Type B pancreatic cell (in vitro differentiated cells): ENCODE measurements at regions not wholly inside any gene's neighbourhood (a gene's known extent, or its start where the extent isn't known, plus 50 kb on each side); places are given as distances from the start of the nearest gene placed in this dataset.

Experiments used
- DNase-seq: peaks from one replicate; pipeline ENCODE4 v3.0.0; 2021; ENCODE audit warnings: mixed read lengths; ENCODE audit not compliant: unreplicated experiment; ENCODE audit errors: extremely low spot score
- H3K27ac Mint-ChIP-seq: 2 replicates; pipeline ENCODE4 v1.8.0; 2021; ENCODE audit warnings: mild to moderate bottlenecking, mixed read lengths
- H3K27me3 Mint-ChIP-seq: 2 replicates; pipeline ENCODE4 v1.8.0; 2021; ENCODE audit warnings: mixed read lengths
- H3K36me3 Mint-ChIP-seq: 2 replicates; pipeline ENCODE4 v1.8.0; 2021; ENCODE audit warnings: mixed read lengths
- H3K4me1 Mint-ChIP-seq: one replicate; pipeline ENCODE4 v1.8.0; 2021; ENCODE audit warnings: mixed read lengths; ENCODE audit not compliant: unreplicated experiment
- H3K4me3 Mint-ChIP-seq: 2 replicates; pipeline ENCODE4 v1.8.0; 2021; ENCODE audit warnings: mild to moderate bottlenecking, mixed read lengths
- H3K9me3 Mint-ChIP-seq: 2 replicates; pipeline ENCODE4 v1.8.0; 2021; ENCODE audit warnings: mixed read lengths
- CTCF ChIP-seq: fragments of 200-600 bp; sonication (generic); conservative IDR thresholded peaks from 2 replicates; pipeline ENCODE4 v1.5.0; 2021; ENCODE audit warnings: antibody characterized with exemption, mild to moderate bottlenecking

- H3K36me3 Mint-ChIP-seq = no peaks in the 10 kb centered on the region
- no peak overlapping the region for H3K4me3 Mint-ChIP-seq
- DNase-seq = no peak
- H3K4me1 Mint-ChIP-seq = no peaks in the 10 kb centered on the region
- peaks cover 38% of the 10 kb centered on the region for H3K27me3 Mint-ChIP-seq
- H3K9me3 Mint-ChIP-seq = no peaks in the 10 kb centered on the region
- H3K27ac Mint-ChIP-seq = no peak overlapping the region
- peak; percentile 84 for TF ChIP-seq CTCF
Measured at GRCh38 chr10:9302140-9302746, 1247.8 kb downstream of the GATA3 start.

GRCh38 chr10:9305018-9305655, 1250.6 kb downstream of the GATA3 start:
- Mint-ChIP-seq H3K4me3 (no peak overlapping the region), H3K36me3 (no peaks in the 10 kb centered on the region), H3K4me1 (no peaks in the 10 kb centered on the region), H3K27me3 (peaks cover 39% of the 10 kb centered on the region), H3K27ac (no peak overlapping the region), H3K9me3 (no peaks in the 10 kb centered on the region)
- peak; percentile 77 for TF ChIP-seq CTCF
- no peak for DNase-seq

GRCh38 chr10:9311702-9312499, 1257.4 kb downstream of the GATA3 start:
- H3K4me1 Mint-ChIP-seq = no peaks in the 10 kb centered on the region
- H3K36me3 Mint-ChIP-seq = no peaks in the 10 kb centered on the region
- TF ChIP-seq CTCF = peak; percentile 54
- no peaks in the 10 kb centered on the region for H3K9me3 Mint-ChIP-seq
- H3K27ac Mint-ChIP-seq = no peak overlapping the region
- no peak overlapping the region for H3K4me3 Mint-ChIP-seq
- DNase-seq = no peak
- peaks cover 19% of the 10 kb centered on the region for H3K27me3 Mint-ChIP-seq

- H3K4me3 Mint-ChIP-seq = no peak overlapping the region
- peaks cover 12% of the 10 kb centered on the region for H3K27me3 Mint-ChIP-seq
- H3K36me3 Mint-ChIP-seq = no peaks in the 10 kb centered on the region
- DNase-seq = no peak
- no peaks in the 10 kb centered on the region for H3K9me3 Mint-ChIP-seq
- H3K4me1 Mint-ChIP-seq = no peaks in the 10 kb centered on the region
- TF ChIP-seq CTCF = no peak
- no peak overlapping the region for H3K27ac Mint-ChIP-seq
Measured at GRCh38 chr10:9315292-9315691, 1260.8 kb downstream of the GATA3 start.

- Mint-ChIP-seq H3K9me3 (no peaks in the 10 kb centered on the region), H3K27me3 (peaks cover 27% of the 10 kb centered on the region), H3K27ac (no peak overlapping the region), H3K4me3 (no peak overlapping the region), H3K36me3 (no peaks in the 10 kb centered on the region), H3K4me1 (no peaks in the 10 kb centered on the region)
- peak; percentile 95 for TF ChIP-seq CTCF
- no peak for DNase-seq
Measured at GRCh38 chr10:9331583-9332008, 1277.1 kb downstream of the GATA3 start.
